CD4-positive, alpha-beta T cell treated with Interleukin-21 for 1 hour (primary cell): ENCODE measurements at regions not wholly inside any gene's neighbourhood (a gene's known extent, or its start where the extent isn't known, plus 50 kb on each side); places are given as distances from the start of the nearest gene placed in this dataset.

Experiments
- DNase-seq: peaks from one replicate; pipeline ENCODE4 v3.0.0-alpha.2; 2020

DNA sequence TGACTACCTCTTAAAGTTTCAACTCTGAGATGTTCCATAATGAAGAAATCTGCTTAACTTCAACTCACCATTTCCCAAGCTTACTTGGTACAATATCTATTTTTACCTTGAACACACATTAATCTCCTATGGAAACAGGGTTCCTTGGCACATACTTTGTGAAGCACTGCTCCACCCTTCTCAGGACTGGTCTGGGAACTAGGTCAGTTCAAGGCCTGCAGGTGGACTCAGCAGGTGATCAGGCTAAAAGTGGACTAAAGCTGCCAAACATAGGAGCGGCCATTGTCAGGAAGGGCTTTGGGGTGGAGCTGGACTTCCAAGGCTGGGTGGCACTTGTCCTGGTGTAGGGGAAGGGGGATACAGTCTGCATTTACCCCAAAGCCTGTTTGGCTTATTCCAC is 202.3 kb downstream of the NUAK1 start:
- no peak for DNase-seq

DNA sequence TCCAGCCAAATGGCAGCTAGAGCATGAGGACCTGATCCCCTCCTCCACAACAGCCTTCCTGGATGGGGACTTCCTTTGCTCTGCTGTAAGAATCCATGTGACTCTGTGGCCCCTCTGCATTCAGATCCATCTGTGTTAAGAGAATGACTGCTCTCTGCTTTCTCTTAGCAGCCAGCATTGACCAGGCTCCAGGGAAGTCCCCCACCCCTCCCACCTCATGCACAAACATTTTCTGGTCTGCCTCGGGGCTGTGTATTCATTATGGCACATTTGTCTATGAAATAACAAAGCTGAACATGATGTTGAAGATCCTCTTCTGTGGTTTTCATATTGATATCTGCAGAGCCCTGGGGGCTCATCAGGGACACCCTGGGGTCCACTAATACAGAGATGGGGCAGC is 201.7 kb downstream of the NUAK1 start:
- no peak for DNase-seq

DNA sequence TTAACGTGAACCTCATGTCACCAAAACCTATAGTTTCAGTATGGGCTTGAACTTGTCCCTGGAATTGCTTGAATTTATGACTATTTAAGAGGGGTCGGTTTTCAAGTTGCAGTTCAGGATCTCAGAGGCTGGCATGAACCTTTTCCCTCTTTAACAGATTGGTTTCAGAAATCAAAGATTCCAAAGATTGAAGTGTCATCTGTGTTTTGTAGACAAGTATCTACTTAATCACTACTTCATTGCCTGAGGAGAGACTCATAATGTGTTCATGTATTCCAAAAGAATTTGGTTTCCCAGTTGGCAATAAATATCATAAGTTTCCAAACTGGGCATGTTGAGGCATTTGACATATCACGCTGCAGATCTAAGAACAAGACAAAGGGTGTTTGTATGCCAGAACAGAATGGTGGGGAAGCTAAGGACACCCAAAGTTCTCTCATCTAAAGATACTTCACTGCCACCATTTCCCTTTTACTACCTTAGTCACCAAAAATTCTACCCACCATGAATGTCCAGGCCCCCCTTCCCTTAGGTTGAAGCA is 199.5 kb downstream of the NUAK1 start:
- DNase-seq: no peak

DNA sequence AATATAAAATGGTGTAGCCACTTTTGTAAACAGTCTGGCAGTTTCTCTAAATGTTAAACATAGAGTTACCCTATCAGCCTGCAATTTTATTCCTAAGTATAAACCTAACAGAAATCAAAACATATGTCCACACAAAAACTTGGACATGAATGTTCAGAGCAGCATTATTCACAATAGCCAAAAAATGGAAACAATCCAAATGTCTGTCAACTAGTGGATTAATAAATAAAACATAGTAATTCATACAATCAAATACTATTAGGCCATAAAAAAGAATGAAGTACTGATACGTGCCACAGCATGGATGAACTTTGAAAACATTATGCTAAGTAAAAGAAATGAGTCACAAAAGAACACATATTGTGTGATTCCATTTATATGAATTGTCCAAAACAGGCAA is 196.5 kb downstream of the NUAK1 start:
- no peak for DNase-seq

DNA sequence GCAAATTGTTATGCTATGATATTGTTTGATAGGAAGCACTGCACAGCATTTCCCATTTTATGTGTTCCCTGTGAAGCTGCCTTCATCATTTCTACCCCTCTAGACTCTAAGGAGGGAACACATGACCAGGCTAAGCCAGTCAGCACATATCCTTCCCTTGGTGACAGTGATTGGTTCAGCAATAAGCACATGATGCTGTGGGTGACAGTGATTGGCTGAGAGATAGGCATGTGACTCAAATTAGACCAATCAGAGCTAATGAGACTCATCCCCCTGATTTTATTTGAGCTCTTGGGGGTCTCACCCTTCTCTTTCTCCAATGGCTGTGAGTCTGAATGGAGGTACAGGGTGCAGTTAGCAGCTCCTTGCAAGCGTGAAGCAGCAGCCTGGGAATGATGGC is 195.2 kb downstream of the NUAK1 start:
- no peak for DNase-seq

DNA sequence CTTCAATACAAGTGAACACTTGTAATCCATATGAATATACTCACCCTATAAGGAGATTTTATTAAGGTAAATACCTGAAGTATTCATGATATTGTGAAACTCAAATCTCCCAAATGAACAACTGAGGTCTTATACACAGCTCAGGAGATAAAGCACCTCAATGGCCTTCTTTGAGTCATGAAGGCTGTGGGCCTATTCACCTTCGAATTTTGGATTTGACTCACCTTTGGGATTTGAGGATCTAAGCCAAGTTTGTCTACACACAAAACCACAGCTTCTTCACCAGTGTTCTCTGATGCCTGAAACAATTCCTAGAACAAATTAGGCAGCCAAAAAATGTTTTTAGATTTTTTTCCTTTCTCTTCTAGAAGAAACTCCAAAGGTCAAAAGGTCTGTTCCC is 194.1 kb downstream of the NUAK1 start:
- DNase-seq: no peak

DNA sequence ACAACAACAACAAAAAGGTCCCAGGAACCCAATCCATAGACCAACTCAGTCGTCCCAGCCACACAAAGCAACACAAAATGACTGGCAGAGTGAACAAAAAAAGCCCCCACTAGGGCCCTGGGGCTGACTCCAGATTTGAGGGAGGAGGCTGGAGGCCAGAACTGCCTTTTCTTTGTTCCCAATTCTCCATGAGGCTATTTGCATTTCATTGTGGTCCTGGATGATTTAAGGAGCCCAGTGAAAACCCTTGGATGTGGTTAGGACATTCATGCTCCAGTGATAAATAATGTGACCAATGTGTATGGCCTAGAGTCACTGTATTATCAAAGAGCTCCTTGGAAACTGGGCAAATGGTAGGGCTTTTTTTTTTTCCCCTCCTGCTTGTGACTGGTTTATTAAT is 192.9 kb downstream of the NUAK1 start:
- no peak for DNase-seq

DNA sequence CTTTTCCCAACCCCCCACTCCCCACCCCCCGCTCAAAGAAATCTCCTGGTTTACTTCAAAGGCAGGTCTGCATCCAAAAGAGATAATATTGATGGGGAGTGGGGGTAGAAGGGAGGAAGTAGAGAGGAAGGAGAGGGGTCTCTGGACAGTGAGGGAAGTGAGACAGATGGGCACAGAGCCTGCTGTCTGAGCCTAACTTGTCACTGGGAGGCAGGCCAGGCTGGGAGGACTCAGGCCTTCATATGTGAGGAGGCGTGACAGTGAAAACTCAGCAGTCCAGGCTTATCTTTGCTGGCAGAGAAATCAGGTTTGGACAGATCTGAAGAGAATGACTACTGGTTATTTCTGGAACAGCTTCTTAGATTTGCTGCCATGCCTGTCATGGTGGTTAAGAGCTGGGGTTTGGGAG is 192.3 kb downstream of the NUAK1 start:
- no peak for DNase-seq

DNA sequence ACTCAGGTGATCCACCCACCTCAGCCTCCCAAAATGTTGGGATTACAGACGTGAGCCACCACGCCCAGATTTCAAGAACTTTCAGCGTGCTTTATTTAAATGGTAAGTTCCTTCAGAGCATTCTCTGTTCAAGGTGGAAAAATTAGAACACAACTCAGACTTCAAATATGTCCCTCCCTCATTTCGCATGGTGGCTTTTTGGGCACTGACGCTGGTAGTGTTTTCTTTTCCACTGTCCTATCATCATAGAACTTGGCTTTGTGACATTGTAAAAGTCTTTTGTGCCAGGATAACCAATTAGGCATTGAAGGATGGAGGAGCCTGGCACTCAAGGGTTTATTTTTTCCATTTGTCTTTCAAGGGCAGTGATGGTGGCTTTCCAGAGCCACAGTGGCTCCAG is 190.8 kb downstream of the NUAK1 start:
- no peak for DNase-seq

DNA sequence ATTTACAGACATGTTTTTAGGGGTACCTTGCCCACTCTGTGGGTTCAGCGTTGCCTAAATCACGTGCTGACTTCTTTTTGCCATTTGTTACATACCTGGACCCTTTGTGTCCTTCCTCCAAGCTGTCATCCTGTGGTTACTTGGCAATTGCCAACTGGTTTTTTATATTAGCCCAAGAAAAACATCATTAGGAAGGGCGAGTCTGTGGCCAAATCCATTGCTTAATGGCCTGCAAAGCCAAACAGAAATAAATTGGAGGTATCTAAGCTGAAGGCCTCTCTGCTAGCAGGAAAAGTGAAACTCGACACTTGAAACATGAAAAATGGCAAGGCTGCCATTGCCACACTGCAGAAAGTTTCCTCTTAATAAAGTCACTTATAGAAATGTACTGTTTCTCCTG is 190.4 kb downstream of the NUAK1 start:
- no peak for DNase-seq

DNA sequence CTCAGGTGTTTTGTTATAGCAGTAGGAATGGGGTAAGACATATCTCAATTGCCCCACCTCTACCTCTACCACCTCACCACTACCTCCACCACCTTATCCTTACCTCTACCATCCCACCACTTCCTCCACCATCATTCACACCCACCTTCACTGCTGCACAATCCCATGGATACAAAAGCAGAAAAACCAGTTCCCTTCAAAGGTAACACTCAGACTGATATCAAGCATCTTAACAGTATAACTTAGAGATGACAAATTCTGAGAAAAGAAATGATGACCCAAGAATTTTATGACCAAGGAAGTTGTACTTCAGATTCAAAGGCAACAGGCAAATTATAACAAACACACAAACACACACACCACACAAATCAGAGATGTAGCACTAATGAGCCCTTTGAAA is 189.4 kb downstream of the NUAK1 start:
- no peak for DNase-seq

DNA sequence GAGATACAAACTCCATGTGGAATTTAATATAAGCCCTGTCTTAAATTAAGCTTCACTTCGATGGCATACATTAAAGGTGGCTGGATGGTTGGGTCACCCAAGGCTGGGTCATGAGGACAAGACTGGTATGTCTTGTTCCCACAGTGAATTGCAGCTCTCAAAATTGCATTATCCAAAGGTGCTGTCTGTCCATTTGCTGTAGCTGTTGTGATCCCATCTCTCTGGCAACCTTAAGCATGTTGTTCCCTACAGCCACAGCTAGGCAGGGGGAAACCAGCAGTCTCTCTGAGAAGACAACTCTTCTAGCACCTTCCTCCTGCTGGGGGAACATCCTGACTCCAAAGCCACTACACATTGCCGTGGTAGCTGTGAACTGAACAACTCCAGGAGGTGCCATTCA is 187.0 kb downstream of the NUAK1 start:
- no peak for DNase-seq

DNA sequence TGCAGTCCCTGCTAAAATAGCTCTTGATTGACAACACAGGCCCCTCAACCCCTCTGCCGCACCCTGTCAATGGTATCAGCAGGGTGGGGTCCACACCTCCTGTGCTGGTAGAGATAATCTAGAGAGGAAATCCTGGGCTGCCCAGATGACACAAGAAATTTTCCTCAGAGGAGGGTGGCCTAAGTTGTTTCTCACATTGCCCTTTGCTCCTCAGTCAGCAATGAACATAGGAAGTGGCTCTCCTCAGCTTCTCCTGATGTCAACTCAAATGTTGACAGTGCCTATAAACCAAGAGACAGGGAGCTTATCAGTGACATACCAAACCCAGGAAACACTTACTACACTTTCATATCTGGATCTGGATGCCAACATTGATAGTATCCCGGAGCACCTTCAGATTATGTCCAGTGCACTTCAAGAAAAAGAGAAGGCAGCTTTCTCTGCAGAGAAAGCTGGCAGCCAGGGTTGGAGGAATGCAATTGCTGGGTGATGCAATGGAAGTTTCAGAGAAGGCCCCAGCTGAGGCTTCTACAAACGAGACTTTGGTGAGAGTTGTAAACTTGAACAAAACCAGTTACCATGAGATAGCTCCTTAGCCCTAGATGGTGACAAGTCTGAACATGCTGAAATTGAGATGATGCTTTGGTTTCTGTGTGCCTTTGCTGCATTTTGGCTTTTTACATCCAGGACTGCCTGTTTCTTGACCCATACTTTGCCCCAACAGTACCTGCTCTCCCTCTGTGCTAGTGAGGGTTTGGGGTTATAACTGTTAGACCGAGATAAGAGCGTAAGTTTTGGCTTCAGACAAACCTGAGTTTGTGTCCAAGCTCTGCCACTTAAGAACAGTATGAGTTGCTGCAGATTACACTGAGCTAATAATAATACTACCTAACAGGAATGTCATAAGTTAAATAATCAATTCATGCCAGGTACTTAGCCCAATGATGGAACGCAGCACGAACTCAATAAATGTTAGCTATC is 183.5 kb downstream of the NUAK1 start:
- no peak for DNase-seq

DNA sequence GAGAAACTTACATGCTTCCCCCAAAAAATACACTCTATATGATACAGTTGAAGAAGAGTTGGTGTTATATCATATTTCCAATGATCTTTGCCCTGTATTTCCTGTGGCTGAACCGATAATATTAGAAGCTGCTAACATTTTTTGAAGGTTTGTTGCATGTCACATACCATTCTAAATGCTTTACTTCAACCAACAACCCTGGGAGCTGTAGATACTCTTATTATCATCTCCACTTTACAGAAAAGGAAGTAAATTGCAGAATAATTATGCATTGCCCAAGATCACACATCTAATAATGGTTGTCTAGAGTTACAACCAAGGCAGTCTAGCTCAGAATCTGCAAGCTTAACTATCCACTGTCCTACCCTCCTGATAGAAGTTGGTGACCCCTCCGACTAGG is 182.8 kb downstream of the NUAK1 start:
- DNase-seq: no peak

DNA sequence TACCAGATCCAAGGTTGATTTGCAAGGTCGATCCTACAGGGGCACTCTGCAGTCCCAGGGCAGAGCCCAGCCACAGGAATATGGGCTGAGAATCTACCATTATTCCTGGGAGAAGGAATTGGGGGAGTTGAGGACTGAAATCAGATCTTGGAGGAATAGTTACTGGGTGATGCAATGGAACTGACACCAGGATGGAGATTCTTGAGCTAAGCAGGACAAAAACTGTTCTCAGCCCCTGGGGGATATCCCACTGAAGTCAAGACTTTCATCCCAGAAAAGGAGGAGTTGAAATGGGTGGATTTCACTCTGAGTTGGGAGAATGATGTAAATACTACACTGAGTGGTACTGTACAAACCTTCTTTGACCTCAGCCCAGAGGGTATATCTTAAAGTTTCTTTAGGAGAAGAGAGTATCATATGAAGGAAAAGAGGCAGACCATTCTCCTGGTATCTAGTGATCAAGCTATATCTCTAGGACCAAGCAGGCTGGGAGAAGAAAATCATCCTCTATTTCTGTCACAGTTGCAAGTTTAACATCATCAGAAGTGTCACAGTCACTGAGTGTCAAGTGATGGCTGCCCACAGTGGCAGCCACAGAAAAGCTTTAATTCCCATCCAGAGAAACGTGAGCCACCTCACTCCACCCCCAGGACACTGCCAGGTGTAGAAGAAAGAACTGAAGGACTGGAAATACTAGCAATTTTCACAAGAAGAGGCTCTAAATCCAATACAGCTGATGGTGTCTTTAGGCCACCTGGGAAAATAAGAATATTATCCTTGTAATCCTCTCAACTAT is 181.9 kb downstream of the NUAK1 start:
- no peak for DNase-seq

DNA sequence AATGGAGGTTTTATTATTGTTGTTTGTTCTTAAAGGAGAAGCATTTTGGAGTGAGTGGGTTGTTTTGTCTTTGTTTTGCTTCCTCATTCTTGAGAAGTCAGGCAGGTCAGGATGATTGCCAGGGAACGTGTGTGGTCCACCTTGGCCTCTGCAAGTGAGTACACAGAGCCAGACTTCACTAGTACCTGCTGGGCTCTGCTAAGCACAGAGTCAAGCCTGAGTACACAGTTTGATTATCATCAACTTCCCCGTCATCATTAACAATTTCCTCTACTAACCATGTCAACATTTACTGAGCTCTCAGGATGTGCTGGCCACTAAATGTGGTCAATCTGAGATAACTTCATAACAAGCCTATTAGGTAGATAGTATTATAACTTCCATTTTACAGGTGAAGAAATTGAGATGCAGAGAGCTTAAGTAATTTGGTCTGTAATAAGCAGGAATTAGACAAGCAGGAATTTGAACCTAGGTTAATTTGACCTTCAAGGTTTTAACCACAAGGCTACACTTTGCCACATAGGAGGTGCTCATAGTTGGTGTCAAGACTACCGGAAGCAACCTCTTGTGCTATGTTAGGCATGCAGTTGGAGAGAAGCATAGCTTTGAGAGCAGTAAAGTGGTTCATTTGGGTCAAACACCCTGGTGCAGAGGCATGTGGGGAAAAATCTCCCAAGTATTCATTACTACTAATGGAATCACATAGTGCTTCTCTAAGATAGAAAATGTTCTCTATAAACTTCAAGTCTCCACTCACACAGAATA is 178.3 kb downstream of the NUAK1 start:
- DNase-seq: no peak

DNA sequence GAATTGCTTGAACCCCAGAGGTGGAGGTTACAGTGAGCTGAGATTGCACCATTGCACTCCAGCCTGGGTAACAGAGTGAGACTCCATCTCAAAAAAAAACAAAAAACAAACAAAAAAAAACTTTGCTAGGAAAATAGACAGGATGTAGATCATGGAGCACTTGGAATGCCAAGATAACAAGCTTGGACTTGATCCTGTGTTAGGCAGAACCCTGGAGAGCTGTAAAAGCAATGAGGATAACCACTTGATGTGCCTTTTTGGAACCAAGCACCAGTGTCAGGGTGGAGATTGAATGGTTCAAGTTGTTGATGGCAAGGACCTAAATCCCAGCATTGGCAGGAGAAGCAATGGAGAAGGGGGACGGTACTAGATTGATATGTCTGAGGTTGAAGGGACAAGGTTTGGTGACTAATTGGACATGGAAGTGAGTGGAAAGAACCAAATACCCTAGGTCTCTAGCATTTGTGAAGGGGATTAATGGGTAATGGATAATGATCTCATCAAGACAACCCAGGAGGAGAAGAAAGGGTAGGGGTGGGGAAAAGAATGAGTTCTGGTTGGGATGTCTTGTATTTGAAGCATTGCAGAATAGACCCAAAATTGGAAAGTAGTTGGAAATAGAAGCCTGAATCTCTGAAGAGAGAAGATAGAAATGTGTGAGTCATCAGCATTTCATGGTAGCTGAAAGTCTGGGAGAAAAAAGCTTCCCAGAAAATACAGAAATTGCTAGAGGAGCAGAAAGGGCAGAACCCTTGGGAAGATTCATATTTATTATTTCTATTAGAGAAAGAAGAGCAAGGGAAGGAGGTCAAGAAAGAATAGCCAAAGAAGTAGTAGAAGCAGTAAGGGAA is 176.7 kb downstream of the NUAK1 start:
- DNase-seq: no peak

DNA sequence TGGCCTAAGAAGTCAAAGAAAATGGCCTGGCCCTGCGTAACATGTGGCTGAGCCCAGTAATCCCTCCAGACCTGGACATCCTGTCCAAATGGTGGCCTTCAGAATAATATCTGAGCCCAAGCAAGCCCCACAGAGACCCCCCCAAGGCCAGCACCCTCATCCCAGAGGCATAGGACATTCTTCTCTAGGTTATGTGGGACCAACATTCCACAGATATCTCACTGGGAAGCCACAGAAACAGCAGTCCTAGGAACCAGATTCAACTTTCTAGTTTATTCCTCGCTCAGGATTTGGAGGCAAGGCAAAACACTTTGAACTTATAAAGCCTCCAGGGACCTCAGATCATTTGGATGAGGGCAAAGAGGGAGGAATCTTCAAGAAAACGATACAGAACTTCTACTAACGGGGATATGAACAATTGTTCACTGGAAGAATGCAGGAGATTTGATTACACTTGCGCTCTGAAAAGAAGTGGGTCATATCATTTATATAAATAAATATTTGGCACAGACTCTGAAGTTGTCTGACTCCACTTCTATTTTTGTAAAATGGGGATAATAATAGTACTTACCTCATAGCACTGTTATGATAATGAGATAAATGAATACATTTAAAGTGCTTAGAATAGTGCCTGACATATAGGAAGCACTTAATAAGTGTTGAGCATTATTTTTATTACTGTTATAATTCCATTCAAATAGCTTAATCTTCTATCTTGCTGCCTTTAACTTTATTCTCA is 171.5 kb downstream of the NUAK1 start:
- DNase-seq: no peak

DNA sequence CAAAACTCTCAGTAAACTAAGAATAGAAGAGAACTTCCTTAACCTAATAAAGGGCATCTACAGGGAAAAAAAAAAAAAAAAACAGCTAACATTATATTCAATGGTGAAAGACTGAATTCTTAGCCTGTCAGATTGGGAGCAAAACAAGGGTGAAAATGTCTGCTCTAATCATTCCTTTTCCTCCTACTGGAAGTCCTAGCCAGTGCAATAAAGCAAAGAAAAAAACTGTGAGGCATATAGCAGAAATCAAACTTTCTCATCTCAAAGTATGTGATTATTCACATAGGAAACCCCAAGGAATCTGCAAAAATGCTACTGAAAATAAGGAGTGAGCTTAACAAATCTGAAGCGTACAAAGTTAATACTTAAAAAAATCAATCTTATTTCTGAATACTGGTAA is 170.7 kb downstream of the NUAK1 start:
- DNase-seq: no peak

DNA sequence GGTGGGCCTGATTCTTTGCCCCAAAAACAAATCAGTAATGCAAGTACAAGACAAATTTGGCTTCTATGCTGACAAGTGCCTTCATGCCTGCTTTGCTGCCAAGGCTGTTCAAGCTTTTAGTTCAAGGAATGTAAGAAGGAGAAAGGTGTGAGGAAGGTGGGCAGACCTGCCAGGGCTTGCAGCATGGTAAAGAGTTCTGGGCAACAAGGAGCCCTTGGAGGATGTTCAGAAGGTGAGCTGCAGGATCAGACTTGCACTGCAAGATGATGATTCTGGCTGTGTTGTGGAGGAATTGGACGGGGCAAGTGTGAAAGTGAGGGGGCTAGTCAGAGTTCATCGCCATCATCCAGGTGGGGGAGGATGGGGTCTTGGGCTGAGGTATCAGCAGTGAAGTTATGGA is 167.9 kb downstream of the NUAK1 start:
- no peak for DNase-seq

DNA sequence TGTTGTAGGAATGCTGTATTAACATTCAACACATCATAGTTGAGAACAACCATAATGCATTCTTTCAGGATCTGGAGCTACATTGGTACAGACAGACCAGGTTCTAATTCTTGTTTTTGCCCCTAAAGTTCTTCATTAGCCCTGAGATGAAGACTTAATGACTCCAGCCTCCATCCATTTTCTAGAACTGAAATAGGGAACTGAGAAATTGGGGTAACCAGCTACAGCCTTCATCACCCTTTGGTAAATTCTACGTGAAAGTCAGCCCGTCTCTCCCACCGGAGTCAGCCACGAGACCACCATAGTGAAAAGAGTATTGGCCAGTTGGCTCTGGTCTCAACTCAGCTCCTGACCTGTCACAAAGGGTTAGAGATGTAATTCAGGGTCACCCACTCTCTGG is 164.0 kb downstream of the NUAK1 start:
- DNase-seq: no peak
